ENCODE measurements at regions not wholly inside any gene's neighbourhood (a gene's known extent, or its start where the extent isn't known, plus 50 kb on each side); places are given as distances from the start of the nearest gene placed in this dataset.
A peak's percentile ranks its signal among the peaks of the same experiment; 100 is the strongest.

DNA sequence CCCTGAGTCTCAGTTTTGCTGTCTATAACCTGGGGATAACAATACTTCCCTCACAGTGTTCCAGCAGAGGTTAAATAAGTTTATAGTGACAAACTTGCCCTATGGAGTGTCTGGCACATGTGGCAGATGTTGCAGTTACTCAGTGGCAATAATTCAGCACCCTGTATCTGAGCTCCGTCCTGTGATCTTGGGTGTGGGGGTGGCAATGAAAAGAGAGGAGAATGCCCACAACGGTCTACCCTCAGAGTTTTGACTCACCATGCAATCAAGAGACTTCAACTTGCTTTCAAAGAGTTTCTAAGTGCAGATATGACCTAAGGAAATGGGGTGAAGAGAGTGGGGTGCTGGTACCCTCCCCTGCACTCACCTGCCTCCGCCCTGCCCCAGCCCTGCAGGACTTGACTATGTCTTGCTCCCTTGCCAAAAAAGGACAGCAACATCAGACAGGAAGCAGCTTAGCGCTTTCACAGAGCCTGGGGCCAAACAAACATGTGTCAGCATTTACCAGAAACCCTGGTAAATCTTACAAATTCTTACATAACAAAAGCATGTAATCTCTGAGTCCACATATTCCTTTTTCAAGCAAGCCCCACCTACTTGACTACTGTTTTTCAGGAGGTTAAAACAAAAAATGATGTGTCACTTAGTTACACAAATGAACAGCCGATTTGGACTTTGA is 185.1 kb upstream of the CAMK1G start:
- 49 to 55% methylated on average over 5 of the region's 5 CpGs for WGBS, 2 donors
- Histone ChIP-seq H3K27ac (no peak overlapping the region), H3K27me3 (no peaks in the 10 kb centered on the region), H3K4me1 (no peaks in the 10 kb centered on the region), H3K36me3 (no peaks in the 10 kb centered on the region), H3K4me3 (no peak overlapping the region), H3K9me3 (no peaks in the 10 kb centered on the region)
- intact Hi-C loops (cut with DNase I) = no loop called here
- TF ChIP-seq, protein P1, sequence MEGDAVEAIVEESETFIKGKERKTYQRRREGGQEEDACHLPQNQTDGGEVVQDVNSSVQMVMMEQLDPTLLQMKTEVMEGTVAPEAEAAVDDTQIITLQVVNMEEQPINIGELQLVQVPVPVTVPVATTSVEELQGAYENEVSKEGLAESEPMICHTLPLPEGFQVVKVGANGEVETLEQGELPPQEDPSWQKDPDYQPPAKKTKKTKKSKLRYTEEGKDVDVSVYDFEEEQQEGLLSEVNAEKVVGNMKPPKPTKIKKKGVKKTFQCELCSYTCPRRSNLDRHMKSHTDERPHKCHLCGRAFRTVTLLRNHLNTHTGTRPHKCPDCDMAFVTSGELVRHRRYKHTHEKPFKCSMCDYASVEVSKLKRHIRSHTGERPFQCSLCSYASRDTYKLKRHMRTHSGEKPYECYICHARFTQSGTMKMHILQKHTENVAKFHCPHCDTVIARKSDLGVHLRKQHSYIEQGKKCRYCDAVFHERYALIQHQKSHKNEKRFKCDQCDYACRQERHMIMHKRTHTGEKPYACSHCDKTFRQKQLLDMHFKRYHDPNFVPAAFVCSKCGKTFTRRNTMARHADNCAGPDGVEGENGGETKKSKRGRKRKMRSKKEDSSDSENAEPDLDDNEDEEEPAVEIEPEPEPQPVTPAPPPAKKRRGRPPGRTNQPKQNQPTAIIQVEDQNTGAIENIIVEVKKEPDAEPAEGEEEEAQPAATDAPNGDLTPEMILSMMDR (IDR thresholded peaks at IDR 0.05) = no peak
- peak in 3 of 4 donors; percentile 36 to 80 (median 50) for ATAC-seq
- DNase-seq = peak in 1 of 6 donors; percentile 15
- no peak for FAIRE-seq

DNA sequence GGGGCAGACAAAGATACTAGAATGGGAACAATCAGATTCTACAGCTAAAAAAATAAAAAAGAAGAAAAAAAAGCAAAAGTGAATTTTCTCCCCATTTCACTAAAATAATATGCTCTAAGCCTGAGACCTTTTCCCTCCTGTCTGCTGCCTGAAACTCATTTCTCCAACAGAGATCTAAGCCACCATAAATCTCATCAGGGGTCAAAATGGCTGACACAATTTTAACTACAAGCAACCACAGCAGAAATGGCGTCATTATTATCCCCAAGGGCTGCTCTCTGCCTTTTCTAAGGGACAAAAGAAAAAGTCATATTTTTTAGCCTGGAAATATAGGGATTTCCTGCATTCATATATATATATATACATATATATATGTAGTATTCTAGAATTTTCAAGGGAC is 183.7 kb upstream of the CAMK1G start:
- TF ChIP-seq, protein P1 (IDR thresholded peaks at IDR 0.05) = no peak
- ATAC-seq (no peak), FAIRE-seq (no peak), DNase-seq (no peak)
- intact Hi-C loops (cut with DNase I) = no loop called here
- 67 to 72% methylated on average over 1 of the region's 1 CpG for WGBS, 2 donors
- H3K4me3 ChIP-seq = no peak overlapping the region
- H3K4me1 ChIP-seq = no peaks in the 10 kb centered on the region
- H3K27me3 ChIP-seq = no peaks in the 10 kb centered on the region
- no peaks in the 10 kb centered on the region for H3K9me3 ChIP-seq
- H3K27ac ChIP-seq = no peak overlapping the region
- no peaks in the 10 kb centered on the region for H3K36me3 ChIP-seq

DNA sequence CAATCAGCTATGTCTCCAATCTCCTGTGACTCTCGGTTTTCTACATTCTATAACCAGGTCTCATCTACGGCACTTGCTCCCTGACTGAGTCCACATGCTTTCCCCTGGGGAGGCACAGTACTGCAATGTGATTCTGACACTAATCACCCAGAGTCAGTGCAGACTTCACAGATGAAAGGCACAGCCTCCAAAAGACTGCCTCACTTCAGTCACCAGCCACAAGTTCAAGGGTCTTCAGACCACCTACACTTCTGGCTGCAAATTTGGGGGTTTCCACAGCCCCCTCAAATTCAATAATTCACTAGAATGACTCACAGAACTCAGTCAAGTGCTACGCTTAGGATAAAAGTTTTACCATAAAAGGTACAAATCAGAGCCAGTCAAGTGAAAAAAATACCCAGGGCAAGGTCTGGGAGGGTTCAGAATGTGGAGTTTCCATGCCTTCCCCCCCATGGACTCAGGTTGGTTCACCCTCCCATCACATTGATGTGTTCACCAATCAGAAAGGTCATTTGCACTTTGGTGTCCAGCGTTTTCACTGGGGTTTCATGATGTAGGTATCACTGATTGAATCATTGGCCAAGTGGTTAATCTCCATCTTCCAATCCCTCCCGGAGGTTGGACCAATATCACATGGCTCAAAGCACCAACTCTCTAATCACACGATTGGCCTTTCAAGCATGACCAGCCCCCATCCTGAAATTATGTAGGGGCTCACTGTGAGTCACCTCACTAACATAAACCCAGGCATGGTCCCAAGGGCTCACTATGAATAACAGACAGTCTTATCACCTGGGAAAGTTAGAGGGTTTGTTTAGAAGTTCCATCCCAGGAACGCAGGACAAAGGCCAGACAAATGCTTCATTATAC is 182.9 kb upstream of the CAMK1G start:
- WGBS, 2 donors = 64 to 70% methylated on average over 7 of the region's 7 CpGs
- no peaks in the 10 kb centered on the region for H3K4me1 ChIP-seq
- TF ChIP-seq, protein P1 (IDR thresholded peaks at IDR 0.05) = no peak
- no peak overlapping the region for H3K4me3 ChIP-seq
- no peaks in the 10 kb centered on the region for H3K9me3 ChIP-seq
- H3K27me3 ChIP-seq = no peaks in the 10 kb centered on the region
- FAIRE-seq (no peak), ATAC-seq (no peak), DNase-seq (no peak)
- no peaks in the 10 kb centered on the region for H3K36me3 ChIP-seq
- H3K27ac ChIP-seq = no peak overlapping the region
- intact Hi-C loops (cut with DNase I) = no loop called here

GRCh38 chr1:209402697-209403096 is 180.8 kb upstream of the CAMK1G start:
- WGBS, 2 donors = 34 to 43% methylated on average over 2 of the region's 2 CpGs

More at GRCh38 chr1:209402697-209403096, 180.8 kb upstream of the CAMK1G start:
- Histone ChIP-seq H3K27me3 (no peaks in the 10 kb centered on the region), H3K4me3 (no peak overlapping the region), H3K27ac (no peak overlapping the region), H3K9me3 (no peaks in the 10 kb centered on the region), H3K4me1 (no peaks in the 10 kb centered on the region), H3K36me3 (no peaks in the 10 kb centered on the region)
- intact Hi-C loops (cut with DNase I) = no loop called here
- TF ChIP-seq, protein P1 (IDR thresholded peaks at IDR 0.05) = no peak
- DNase-seq (no peak), FAIRE-seq (no peak), ATAC-seq (no peak)
